Cardiac muscle cell (in vitro differentiated cells and primary cell): ENCODE measurements at regions not wholly inside any gene's neighbourhood (a gene's known extent, or its start where the extent isn't known, plus 50 kb on each side); places are given as distances from the start of the nearest gene placed in this dataset.
"Not testable (repeated sequence)": the region's sequence is repeated elsewhere in the genome, so short reads cannot be mapped to it uniquely, and the experiment has no call there.

Experiments used
- DNase-seq, 2 donors: peaks; one replicate each; pipeline versions ENCODE4 v3.0.0 to v3.0.0-alpha.2; 2010 to 2017; ENCODE audit warnings: low read depth in 1 of 2, low spot score in 1 of 2
- H3K27ac ChIP-seq: fragments of 200-600 bp; sonication (generic); 2 replicates; pipeline ENCODE4 v1.5.1; 2016
- H3K27me3 ChIP-seq: fragments of 200-600 bp; sonication (generic); 2 replicates; pipeline ENCODE4 v1.6.0; 2016; ENCODE audit warnings: control low read depth
- H3K36me3 ChIP-seq: fragments of 200-600 bp; sonication (generic); 2 replicates; pipeline ENCODE4 v1.5.1; 2016; ENCODE audit warnings: control low read depth
- H3K4me1 ChIP-seq: fragments of 200-600 bp; sonication (generic); 2 replicates; pipeline ENCODE4 v1.8.1; 2017; ENCODE audit warnings: low read depth, mild to moderate bottlenecking, mixed run types
- H3K4me3 ChIP-seq: fragments of 200-600 bp; sonication (generic); 2 replicates; pipeline ENCODE4 v1.5.1; 2016; ENCODE audit warnings: mild to moderate bottlenecking
- H3K9me3 ChIP-seq: fragments of 200-600 bp; sonication (generic); 2 replicates; pipeline ENCODE4 v1.5.1; 2017; ENCODE audit warnings: low read depth, mild to moderate bottlenecking, control low read depth
- TF ChIP-seq, protein P1 (sequence below): IDR thresholded peaks from 2 replicates; pipeline ENCODE4 v1.5.1; 2012; ENCODE audit warnings: low read depth, mild to moderate bottlenecking, low read length

GRCh38 chr7:76133839-76134238 is 67.9 kb upstream of the SRRM3 start:
- no peak for DNase-seq
- no peak overlapping the region for H3K27ac ChIP-seq
- no peaks in the 10 kb centered on the region for H3K4me1 ChIP-seq
- TF ChIP-seq, protein P1, sequence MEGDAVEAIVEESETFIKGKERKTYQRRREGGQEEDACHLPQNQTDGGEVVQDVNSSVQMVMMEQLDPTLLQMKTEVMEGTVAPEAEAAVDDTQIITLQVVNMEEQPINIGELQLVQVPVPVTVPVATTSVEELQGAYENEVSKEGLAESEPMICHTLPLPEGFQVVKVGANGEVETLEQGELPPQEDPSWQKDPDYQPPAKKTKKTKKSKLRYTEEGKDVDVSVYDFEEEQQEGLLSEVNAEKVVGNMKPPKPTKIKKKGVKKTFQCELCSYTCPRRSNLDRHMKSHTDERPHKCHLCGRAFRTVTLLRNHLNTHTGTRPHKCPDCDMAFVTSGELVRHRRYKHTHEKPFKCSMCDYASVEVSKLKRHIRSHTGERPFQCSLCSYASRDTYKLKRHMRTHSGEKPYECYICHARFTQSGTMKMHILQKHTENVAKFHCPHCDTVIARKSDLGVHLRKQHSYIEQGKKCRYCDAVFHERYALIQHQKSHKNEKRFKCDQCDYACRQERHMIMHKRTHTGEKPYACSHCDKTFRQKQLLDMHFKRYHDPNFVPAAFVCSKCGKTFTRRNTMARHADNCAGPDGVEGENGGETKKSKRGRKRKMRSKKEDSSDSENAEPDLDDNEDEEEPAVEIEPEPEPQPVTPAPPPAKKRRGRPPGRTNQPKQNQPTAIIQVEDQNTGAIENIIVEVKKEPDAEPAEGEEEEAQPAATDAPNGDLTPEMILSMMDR: no peak
- H3K4me3 ChIP-seq: no peak overlapping the region
- H3K36me3 ChIP-seq: no peaks in the 10 kb centered on the region
- no peaks in the 10 kb centered on the region for H3K9me3 ChIP-seq
- no peaks in the 10 kb centered on the region for H3K27me3 ChIP-seq

DNA sequence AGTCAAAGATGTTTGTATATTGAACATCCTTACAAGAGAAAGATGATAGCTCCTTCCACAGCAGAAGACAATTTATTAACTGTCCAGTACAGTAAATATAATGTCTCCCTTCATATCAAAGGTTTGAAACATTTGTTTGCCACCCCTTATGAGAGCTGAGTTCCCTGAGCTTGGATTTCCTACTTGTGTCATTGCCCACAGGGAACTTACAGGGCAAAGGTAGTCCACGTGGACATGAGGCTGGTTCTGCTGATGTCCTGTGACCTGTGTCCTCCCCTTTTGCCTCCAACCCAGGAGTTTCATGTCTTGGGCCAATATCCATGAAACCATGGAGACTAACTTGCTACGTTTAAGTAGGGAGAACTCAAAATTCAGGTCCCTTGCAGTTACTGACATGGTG is 66.4 kb upstream of the SRRM3 start:
- DNase-seq, H3K36me3 ChIP-seq, H3K27me3 ChIP-seq, H3K4me3 ChIP-seq, H3K4me1 ChIP-seq, H3K27ac ChIP-seq, H3K9me3 ChIP-seq: not testable (repeated sequence)

GRCh38 chr7:76138577-76139313 is 63.0 kb upstream of the SRRM3 start:
- H3K27me3 ChIP-seq, H3K27ac ChIP-seq, H3K4me3 ChIP-seq, H3K36me3 ChIP-seq, H3K4me1 ChIP-seq, H3K9me3 ChIP-seq: not testable (repeated sequence)
- peak in 1 of 2 donors; percentile 46 for DNase-seq

DNA sequence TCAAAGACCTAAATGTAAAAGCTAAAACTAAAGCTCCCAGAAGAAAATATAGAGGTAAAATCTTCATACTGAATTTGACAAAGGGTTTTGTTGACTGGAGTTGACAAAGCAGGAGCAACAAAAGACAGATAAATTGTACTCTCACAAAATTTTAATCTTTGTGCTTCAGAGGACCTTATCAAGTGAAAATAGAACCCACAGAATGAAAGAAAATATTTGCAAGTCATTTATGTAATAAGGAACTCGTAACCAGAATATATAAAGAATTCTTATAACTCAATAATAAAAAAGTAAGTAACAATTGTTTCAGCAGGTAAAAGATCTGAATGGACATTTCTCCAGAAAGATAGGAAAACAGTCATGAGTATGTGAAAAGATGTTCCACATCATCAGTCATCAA is 62.0 kb upstream of the SRRM3 start:
- H3K4me3 ChIP-seq: no peak overlapping the region
- no peaks in the 10 kb centered on the region for H3K36me3 ChIP-seq
- no peaks in the 10 kb centered on the region for H3K4me1 ChIP-seq
- TF ChIP-seq, protein P1: no peak
- H3K27me3 ChIP-seq: no peaks in the 10 kb centered on the region
- H3K9me3 ChIP-seq: no peaks in the 10 kb centered on the region
- no peak overlapping the region for H3K27ac ChIP-seq
- no peak for DNase-seq

- DNase-seq: not testable (repeated sequence)
Observed at GRCh38 chr7:76140259-76140658, 61.4 kb upstream of the SRRM3 start.

DNA sequence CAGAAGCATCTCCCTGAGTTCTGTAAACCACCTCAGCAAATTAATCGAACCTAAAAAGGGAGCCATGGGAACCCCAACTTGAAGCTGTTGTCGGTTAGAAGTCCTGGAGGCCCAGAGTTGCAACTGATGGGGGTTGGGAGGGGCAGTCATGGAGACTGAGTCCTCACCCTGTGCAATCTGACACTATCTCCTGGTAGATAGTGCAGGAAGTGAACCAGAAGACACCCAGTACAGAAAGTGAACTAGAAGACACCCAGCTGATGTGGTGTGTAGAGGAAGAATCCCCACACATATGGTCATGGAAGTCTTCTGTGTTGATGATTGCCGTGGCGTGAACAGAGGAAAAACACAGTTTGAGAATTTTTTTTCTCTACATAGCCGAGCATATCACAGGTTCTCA is 58.8 kb upstream of the SRRM3 start:
- Histone ChIP-seq H3K27ac (no peak overlapping the region), H3K27me3 (no peaks in the 10 kb centered on the region), H3K9me3 (no peaks in the 10 kb centered on the region), H3K36me3 (no peaks in the 10 kb centered on the region), H3K4me3 (no peak overlapping the region), H3K4me1 (no peaks in the 10 kb centered on the region)
- DNase-seq: no peak
- TF ChIP-seq, protein P1: no peak

More at GRCh38 chr7:76140259-76140658, 61.4 kb upstream of the SRRM3 start:
- H3K27ac ChIP-seq, H3K36me3 ChIP-seq, H3K4me3 ChIP-seq, H3K4me1 ChIP-seq, H3K9me3 ChIP-seq, H3K27me3 ChIP-seq: not testable (repeated sequence)

DNA sequence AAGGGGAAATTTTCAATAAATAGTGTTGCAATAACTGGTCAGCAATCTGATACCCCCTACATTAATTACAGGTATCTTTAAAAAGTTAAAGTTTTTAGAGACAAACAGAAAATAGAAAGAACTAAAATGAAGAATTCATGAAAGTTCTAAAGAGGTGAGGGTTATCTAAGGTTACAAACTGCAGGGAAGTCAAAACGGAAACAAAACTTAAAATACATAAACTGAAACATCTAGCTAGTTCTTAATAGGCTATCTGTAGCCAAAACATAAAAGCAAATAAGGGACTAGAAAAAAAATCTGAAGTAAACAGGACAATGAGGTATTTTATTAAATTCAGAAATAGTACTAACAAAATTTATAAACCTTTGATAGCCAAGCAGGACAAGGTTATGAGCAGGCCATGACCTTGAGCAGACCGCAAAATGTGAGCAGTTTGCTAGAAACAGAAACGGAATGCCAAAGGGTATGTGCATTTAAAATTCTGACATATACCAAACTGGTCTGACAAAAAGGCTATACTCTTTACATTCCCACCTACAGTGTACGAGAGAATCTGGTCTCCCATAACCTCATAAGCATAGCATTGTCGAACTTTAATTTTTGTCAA is 56.9 kb upstream of the SRRM3 start:
- not testable (repeated sequence) for H3K27ac ChIP-seq, H3K4me3 ChIP-seq

More for the DNA sequence above, 56.9 kb upstream of the SRRM3 start:
- not testable (repeated sequence) for DNase-seq, H3K4me1 ChIP-seq, H3K9me3 ChIP-seq, H3K36me3 ChIP-seq, H3K27me3 ChIP-seq
